GM19467 (cell line): ENCODE measurements at regions not wholly inside any gene's neighbourhood (a gene's known extent, or its start where the extent isn't known, plus 50 kb on each side); places are given as distances from the start of the nearest gene placed in this dataset.

Source experiments
- ATAC-seq: cut with Tn5 transposase; IDR thresholded peaks from one replicate; pipeline ENCODE4 v1.9.1; 2021; ENCODE audit warnings: mild to moderate bottlenecking, moderate library complexity; ENCODE audit not compliant: unreplicated experiment

GRCh38 chr2:576292-576691 lies 100.9 kb downstream of the TMEM18 start:
- no peak for ATAC-seq

- no peak for ATAC-seq
These were observed 101.4 kb downstream of the TMEM18 start for GRCh38 chr2:575727-576236.

- ATAC-seq: no peak
These were observed 102.0 kb downstream of the TMEM18 start for GRCh38 chr2:575030-575726.

GRCh38 chr2:573805-574392 lies 103.3 kb downstream of the TMEM18 start:
- ATAC-seq: no peak

GRCh38 chr2:573025-573424 lies 104.2 kb downstream of the TMEM18 start:
- ATAC-seq: no peak

- no peak for ATAC-seq
These were observed 107.5 kb downstream of the TMEM18 start for GRCh38 chr2:569681-570080.

GRCh38 chr2:568639-569235 lies 108.5 kb downstream of the TMEM18 start:
- no peak for ATAC-seq

GRCh38 chr2:567865-568638 lies 109.2 kb downstream of the TMEM18 start:
- no peak for ATAC-seq

GRCh38 chr2:567496-567864 lies 109.7 kb downstream of the TMEM18 start:
- no peak for ATAC-seq

- no peak for ATAC-seq
These were observed 110.6 kb downstream of the TMEM18 start for GRCh38 chr2:566379-567313.

- ATAC-seq: no peak
These were observed 112.6 kb downstream of the TMEM18 start for GRCh38 chr2:564471-565181.

GRCh38 chr2:563512-563911 lies 113.7 kb downstream of the TMEM18 start:
- ATAC-seq: no peak

- no peak for ATAC-seq
These were observed 114.5 kb downstream of the TMEM18 start for GRCh38 chr2:562391-563364.

- no peak for ATAC-seq
These were observed 118.3 kb downstream of the TMEM18 start for GRCh38 chr2:558879-559278.

- no peak for ATAC-seq
These were observed 118.9 kb downstream of the TMEM18 start for GRCh38 chr2:558302-558642.

GRCh38 chr2:557635-558301 lies 119.4 kb downstream of the TMEM18 start:
- ATAC-seq: no peak

- ATAC-seq: no peak
These were observed 120.7 kb downstream of the TMEM18 start for GRCh38 chr2:556485-556884.
